Hepatocyte (in vitro differentiated cells): ENCODE measurements at regions not wholly inside any gene's neighbourhood (a gene's known extent, or its start where the extent isn't known, plus 50 kb on each side); places are given as distances from the start of the nearest gene placed in this dataset.

Experiments
- EZH2 ChIP-seq: fragments of 200-600 bp; sonication (generic); IDR thresholded peaks from 2 replicates; pipeline ENCODE4 v1.6.1; 2016; ENCODE audit warnings: antibody characterized with exemption, mild to moderate bottlenecking, borderline replicate concordance
- TF ChIP-seq, protein P1 (sequence below): fragments of 200-600 bp; sonication (generic); IDR thresholded peaks from 2 replicates; pipeline ENCODE4 v1.5.1; 2016; ENCODE audit warnings: antibody characterized with exemption, mild to moderate bottlenecking; ENCODE audit not compliant: poor library complexity

DNA sequence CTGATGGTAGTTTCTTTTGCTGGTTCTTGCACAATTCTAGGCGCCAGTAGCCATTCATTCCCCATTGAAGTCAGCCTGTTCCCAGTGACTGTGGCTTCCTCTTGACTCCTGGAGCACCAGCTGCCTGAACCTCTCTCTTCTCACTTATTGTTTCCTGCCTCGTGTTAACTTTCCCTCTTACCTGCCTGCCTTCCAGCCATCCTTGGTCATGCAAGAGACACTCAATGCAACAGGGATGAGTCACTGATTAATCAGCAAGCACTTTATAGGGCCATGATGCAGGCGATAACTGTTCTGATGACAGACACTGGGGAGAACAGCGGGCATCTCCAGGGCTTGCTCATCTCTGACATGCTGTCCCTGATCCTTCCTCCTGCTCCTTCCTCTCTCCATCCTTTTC lies 122.0 kb downstream of the PLCE1 start:
- TF ChIP-seq, protein P1, sequence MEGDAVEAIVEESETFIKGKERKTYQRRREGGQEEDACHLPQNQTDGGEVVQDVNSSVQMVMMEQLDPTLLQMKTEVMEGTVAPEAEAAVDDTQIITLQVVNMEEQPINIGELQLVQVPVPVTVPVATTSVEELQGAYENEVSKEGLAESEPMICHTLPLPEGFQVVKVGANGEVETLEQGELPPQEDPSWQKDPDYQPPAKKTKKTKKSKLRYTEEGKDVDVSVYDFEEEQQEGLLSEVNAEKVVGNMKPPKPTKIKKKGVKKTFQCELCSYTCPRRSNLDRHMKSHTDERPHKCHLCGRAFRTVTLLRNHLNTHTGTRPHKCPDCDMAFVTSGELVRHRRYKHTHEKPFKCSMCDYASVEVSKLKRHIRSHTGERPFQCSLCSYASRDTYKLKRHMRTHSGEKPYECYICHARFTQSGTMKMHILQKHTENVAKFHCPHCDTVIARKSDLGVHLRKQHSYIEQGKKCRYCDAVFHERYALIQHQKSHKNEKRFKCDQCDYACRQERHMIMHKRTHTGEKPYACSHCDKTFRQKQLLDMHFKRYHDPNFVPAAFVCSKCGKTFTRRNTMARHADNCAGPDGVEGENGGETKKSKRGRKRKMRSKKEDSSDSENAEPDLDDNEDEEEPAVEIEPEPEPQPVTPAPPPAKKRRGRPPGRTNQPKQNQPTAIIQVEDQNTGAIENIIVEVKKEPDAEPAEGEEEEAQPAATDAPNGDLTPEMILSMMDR: no peak
- no peak for TF ChIP-seq EZH2
